ENCODE measurements at regions not wholly inside any gene's neighbourhood (a gene's known extent, or its start where the extent isn't known, plus 50 kb on each side); places are given as distances from the start of the nearest gene placed in this dataset.

DNA sequence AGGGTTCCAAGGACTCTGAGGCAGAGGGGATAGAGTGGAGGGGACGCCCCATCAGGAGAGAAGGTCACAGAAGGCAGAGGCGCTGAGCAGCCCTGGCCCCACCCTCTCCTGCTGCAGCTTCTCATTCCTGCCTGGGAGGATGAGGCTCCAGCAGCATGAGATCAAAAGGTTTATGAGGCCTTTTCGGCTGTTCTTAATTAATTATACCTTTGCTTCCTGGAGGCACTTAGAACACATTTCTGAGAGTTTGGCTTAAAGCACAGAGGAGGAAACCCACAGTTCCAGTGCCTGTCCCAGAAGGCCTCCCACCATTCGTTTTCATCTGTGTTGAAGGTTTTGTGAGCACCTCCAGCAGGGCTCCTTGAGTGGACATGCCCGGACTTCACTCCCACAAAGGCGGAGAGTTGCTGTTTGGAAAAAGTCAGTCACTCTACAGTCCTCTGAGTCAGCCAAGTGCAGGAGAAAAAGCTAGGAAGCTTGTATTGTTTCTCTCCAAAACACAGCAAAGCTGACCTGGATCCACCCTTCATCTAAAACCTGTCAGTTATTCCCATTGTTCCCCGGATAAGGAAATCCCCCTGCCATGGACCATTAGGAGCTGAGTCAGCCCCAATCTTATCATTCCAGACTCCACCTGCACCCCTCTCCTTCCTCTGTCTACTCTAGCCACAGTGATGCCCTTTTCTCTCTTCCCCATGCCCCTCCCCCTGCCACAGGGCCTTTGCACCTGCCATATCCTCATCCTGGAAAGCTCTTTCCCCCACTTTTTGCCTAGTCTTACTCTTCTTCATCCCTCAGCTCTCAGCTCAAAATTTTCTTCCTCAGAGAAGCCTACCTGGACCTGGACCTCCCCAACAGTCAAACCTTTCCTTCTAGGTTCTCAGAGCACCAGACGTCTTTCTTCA, 276.8 kb downstream of the FBXW7 start:
- H3K9me2 ChIP-seq (ENCODE audit: insufficient read depth, low read length) = no peaks in the 10 kb centered on the region
- H4K20me1 ChIP-seq (ENCODE audit: insufficient read depth, low read length) = no peaks in the 10 kb centered on the region
- 0 out of 2 replicates have a peak, but pooled peaks cover 11% of the 10 kb centered on the region for H3K9me3 ChIP-seq (ENCODE audit: low read length)
- BruUV-seq (replicated peaks) = no TSS peak
- ChIA-PET CTCF (ENCODE audit: unreplicated experiment) (no interaction called here), POLR2A (no interaction called here)
- no peak overlapping the region for H3K27ac ChIP-seq (ENCODE audit: low read depth, low read length, poor library complexity, severe bottlenecking)
- no peak overlapping the region for H3K4me3 ChIP-seq (ENCODE audit: low read depth, low read length, poor library complexity, severe bottlenecking)
- no peaks in the 10 kb centered on the region for H3K79me2 ChIP-seq (ENCODE audit: insufficient read depth, low read depth, low read length)
- no peak for TF ChIP-seq EZH2phosphoT487 (IDR thresholded peaks at IDR 0.05; ENCODE audit: borderline replicate concordance, low read depth, low read length)
- TF ChIP-seq, protein P1, sequence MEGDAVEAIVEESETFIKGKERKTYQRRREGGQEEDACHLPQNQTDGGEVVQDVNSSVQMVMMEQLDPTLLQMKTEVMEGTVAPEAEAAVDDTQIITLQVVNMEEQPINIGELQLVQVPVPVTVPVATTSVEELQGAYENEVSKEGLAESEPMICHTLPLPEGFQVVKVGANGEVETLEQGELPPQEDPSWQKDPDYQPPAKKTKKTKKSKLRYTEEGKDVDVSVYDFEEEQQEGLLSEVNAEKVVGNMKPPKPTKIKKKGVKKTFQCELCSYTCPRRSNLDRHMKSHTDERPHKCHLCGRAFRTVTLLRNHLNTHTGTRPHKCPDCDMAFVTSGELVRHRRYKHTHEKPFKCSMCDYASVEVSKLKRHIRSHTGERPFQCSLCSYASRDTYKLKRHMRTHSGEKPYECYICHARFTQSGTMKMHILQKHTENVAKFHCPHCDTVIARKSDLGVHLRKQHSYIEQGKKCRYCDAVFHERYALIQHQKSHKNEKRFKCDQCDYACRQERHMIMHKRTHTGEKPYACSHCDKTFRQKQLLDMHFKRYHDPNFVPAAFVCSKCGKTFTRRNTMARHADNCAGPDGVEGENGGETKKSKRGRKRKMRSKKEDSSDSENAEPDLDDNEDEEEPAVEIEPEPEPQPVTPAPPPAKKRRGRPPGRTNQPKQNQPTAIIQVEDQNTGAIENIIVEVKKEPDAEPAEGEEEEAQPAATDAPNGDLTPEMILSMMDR (conservative IDR thresholded peaks at IDR 0.05; ENCODE audit: low read length) = no peak
- no peak overlapping the region for H2AFZ ChIP-seq (ENCODE audit: low read length)
- H3K4me1 ChIP-seq (ENCODE audit: insufficient read depth, low read length, poor library complexity, severe bottlenecking) = no peaks in the 10 kb centered on the region
- no peak overlapping the region for H3K4me2 ChIP-seq (ENCODE audit: low read length)
- H3K36me3 ChIP-seq (ENCODE audit: insufficient read depth, low read length) = no peaks in the 10 kb centered on the region
- intact Hi-C loops (cut with micrococcal nuclease; ENCODE audit: unreplicated experiment) = no loop called here
- no peak for DNase-seq (ENCODE audit: low spot score)

DNA sequence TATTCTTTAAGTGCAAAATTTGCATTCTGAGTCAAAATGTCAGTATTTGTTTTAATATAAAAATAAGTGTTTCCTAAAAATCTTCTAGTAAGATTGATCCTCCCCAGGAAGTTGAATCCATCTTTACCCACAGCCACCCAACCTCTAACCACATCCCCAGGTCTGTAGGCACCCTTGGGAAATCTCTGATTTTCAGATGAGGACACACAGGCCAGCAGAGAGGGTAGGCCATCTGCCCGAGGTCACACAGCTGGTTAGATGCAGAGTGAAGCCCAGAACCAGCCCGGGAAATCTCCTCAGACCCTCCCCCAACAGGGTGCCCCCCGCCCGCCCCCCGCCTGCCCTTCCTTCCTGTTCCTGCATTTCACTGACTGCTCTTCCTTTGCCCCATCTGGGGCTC, 277.5 kb downstream of the FBXW7 start:
- Histone ChIP-seq H3K4me3 (ENCODE audit: low read depth, low read length, poor library complexity, severe bottlenecking) (no peak overlapping the region), H3K9me2 (ENCODE audit: insufficient read depth, low read length) (no peaks in the 10 kb centered on the region), H3K9me3 (ENCODE audit: low read length) (0 out of 2 replicates have a peak, but pooled peaks cover 11% of the 10 kb centered on the region), H4K20me1 (ENCODE audit: insufficient read depth, low read length) (no peaks in the 10 kb centered on the region), H3K4me1 (ENCODE audit: insufficient read depth, low read length, poor library complexity, severe bottlenecking) (no peaks in the 10 kb centered on the region), H3K79me2 (ENCODE audit: insufficient read depth, low read depth, low read length) (no peaks in the 10 kb centered on the region), H3K36me3 (ENCODE audit: insufficient read depth, low read length) (no peaks in the 10 kb centered on the region), H3K4me2 (ENCODE audit: low read length) (no peak overlapping the region), H3K27ac (ENCODE audit: low read depth, low read length, poor library complexity, severe bottlenecking) (no peak overlapping the region), H2AFZ (ENCODE audit: low read length) (no peak overlapping the region)
- CTCF ChIA-PET (ENCODE audit: unreplicated experiment) = no interaction called here
- DNase-seq (ENCODE audit: low spot score) = no peak
- no TSS peak for BruUV-seq (replicated peaks)
- intact Hi-C loops (cut with micrococcal nuclease; ENCODE audit: unreplicated experiment) = no loop called here
- POLR2A ChIA-PET = no interaction called here
- TF ChIP-seq, protein P1 (conservative IDR thresholded peaks at IDR 0.05; ENCODE audit: low read length) = no peak
- TF ChIP-seq EZH2phosphoT487 (IDR thresholded peaks at IDR 0.05; ENCODE audit: borderline replicate concordance, low read depth, low read length) = no peak

DNA sequence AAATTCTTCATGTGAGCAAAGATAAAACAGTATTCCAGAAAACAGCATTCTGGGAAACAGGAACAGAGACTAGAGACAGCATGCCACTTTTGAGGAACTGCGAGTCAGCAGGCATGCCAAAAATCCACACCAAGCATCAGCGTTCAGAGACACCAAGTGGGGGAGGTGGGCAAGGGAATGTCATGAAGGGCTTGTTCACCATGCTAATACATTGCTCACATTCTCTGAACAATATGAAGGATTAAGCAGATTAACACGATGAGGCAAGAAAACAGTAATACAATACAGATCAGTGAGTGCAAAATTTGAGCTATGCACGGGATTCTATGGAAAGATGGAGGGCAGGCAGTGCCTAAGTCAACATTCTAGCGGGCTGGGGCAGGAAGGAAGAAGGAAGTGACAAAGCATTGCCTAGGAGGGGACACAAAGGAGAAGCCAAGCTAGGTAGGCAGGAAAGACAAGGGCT, 278.3 kb downstream of the FBXW7 start:
- no peak overlapping the region for H3K27ac ChIP-seq (ENCODE audit: low read depth, low read length, poor library complexity, severe bottlenecking)
- H3K9me2 ChIP-seq (ENCODE audit: insufficient read depth, low read length) = no peaks in the 10 kb centered on the region
- H3K4me3 ChIP-seq (ENCODE audit: low read depth, low read length, poor library complexity, severe bottlenecking) = no peak overlapping the region
- H2AFZ ChIP-seq (ENCODE audit: low read length) = no peak overlapping the region
- H3K36me3 ChIP-seq (ENCODE audit: insufficient read depth, low read length) = no peaks in the 10 kb centered on the region
- H3K79me2 ChIP-seq (ENCODE audit: insufficient read depth, low read depth, low read length) = no peaks in the 10 kb centered on the region
- ChIA-PET CTCF (ENCODE audit: unreplicated experiment) (no interaction called here), POLR2A (no interaction called here)
- intact Hi-C loops (cut with micrococcal nuclease; ENCODE audit: unreplicated experiment) = no loop called here
- no peaks in the 10 kb centered on the region for H4K20me1 ChIP-seq (ENCODE audit: insufficient read depth, low read length)
- DNase-seq (ENCODE audit: low spot score) = no peak
- TF ChIP-seq, protein P1 (conservative IDR thresholded peaks at IDR 0.05; ENCODE audit: low read length) = no peak
- no TSS peak for BruUV-seq (replicated peaks)
- no peak overlapping the region for H3K4me2 ChIP-seq (ENCODE audit: low read length)
- 0 out of 2 replicates have a peak, but pooled peaks cover 11% of the 10 kb centered on the region for H3K9me3 ChIP-seq (ENCODE audit: low read length)
- H3K4me1 ChIP-seq (ENCODE audit: insufficient read depth, low read length, poor library complexity, severe bottlenecking) = no peaks in the 10 kb centered on the region

Measured in OCI-LY7 (cell line).